Activated T-helper 1 cell treated with anti-CD3 and anti-CD28 coated beads, Interleukin-12 subunit alpha, Interleukin-12 subunit beta, Interleukin-2, Interleukin-4 antibody, amounts not matched to agents 30 ng/mL and 10 ng/mL and 1 ng/mL, durations not matched to agents 14 hours and 24 hours and 36 hours (primary cell): ENCODE measurements at regions not wholly inside any gene's neighbourhood (a gene's known extent, or its start where the extent isn't known, plus 50 kb on each side); places are given as distances from the start of the nearest gene placed in this dataset.

Experiments used
- DNase-seq: peaks from one replicate; pipeline ENCODE4 v3.0.0; 2021; ENCODE audit warnings: low spot score
- H3K27ac Mint-ChIP-seq: one replicate; pipeline ENCODE4 v1.8.0; 2021; ENCODE audit warnings: mild to moderate bottlenecking, mixed read lengths
- H3K27me3 Mint-ChIP-seq: one replicate; pipeline ENCODE4 v1.8.0; 2022; ENCODE audit warnings: mild to moderate bottlenecking, moderate library complexity, mixed read lengths; ENCODE audit not compliant: insufficient read depth
- H3K36me3 Mint-ChIP-seq: one replicate; pipeline ENCODE4 v1.8.0; 2021; ENCODE audit warnings: low read depth, mixed read lengths
- H3K4me1 Mint-ChIP-seq: one replicate; pipeline ENCODE4 v1.8.0; 2021; ENCODE audit warnings: low read depth, mixed read lengths
- H3K4me3 Mint-ChIP-seq: one replicate; pipeline ENCODE4 v1.8.0; 2021; ENCODE audit warnings: mild to moderate bottlenecking, moderate library complexity, mixed read lengths
- H3K9me3 Mint-ChIP-seq: one replicate; pipeline ENCODE4 v1.8.0; 2021; ENCODE audit warnings: mixed read lengths
- intact Hi-C: fragments of 100-400 bp; cut with micrococcal nuclease; formaldehyde crosslinking; loops from one replicate; pipeline ENCODE4 v1.15.1; 2024

GRCh38 chr13:103284466-103284865, 218.2 kb upstream of the SLC10A2 start:
- H3K27ac Mint-ChIP-seq: no peak overlapping the region
- H3K4me3 Mint-ChIP-seq: no peak overlapping the region
- peaks cover 4% of the 10 kb centered on the region for H3K27me3 Mint-ChIP-seq
- H3K4me1 Mint-ChIP-seq: no peaks in the 10 kb centered on the region
- no peaks in the 10 kb centered on the region for H3K36me3 Mint-ChIP-seq
- intact Hi-C loops: no loop called here
- DNase-seq: no peak
- no peaks in the 10 kb centered on the region for H3K9me3 Mint-ChIP-seq

- Mint-ChIP-seq H3K4me3 (no peak overlapping the region), H3K36me3 (no peaks in the 10 kb centered on the region), H3K27ac (no peak overlapping the region), H3K9me3 (no peaks in the 10 kb centered on the region), H3K4me1 (no peaks in the 10 kb centered on the region), H3K27me3 (peaks cover 4% of the 10 kb centered on the region)
- no peak for DNase-seq
- intact Hi-C loops: no loop called here
These were observed 217.2 kb upstream of the SLC10A2 start for GRCh38 chr13:103283451-103283820.

DNA sequence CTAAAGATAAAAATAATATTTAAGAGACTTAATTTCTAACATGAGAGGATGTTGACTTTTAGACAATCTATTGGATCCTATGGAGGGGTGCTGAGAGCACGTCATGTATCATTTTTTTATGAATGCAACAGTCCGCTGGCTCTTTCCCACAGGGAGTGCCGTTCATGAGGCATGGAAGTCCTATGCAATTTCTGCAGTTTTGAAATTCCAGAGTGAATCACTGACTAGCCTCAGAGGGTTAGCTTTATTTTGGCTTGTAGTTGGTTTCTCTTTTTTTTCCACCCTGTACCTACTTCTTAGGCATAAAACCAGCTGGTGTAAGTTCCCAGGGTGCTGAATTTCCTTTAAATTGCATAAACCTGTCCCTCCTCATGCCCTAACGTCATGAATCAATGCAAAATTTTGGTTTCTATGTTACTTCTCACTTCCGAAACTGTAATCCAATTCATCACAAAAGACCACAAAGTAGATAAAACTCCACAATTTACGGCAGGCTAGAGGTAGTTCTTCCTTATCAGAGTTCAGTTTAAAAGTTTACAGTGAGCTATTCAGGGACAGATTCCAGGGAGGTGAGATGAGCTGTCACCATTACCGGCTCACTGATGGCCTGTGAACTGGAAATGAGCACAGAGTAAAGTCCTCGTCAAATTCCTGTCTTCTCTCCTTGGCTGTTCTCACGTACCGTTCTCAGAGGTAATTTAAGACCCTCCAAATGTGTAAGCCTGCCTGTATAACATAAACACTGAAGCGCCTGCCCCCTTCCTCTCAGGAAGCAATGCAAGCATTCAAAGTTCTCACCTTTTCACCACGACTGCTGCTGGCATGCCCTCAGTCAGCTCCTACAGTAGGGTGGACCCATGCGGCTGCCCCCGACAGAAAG, 216.6 kb upstream of the SLC10A2 start:
- intact Hi-C loops: no loop called here
- no peak overlapping the region for H3K27ac Mint-ChIP-seq
- H3K4me3 Mint-ChIP-seq: no peak overlapping the region
- H3K36me3 Mint-ChIP-seq: no peaks in the 10 kb centered on the region
- peaks cover 4% of the 10 kb centered on the region for H3K27me3 Mint-ChIP-seq
- DNase-seq: no peak
- no peaks in the 10 kb centered on the region for H3K9me3 Mint-ChIP-seq
- H3K4me1 Mint-ChIP-seq: no peaks in the 10 kb centered on the region

DNA sequence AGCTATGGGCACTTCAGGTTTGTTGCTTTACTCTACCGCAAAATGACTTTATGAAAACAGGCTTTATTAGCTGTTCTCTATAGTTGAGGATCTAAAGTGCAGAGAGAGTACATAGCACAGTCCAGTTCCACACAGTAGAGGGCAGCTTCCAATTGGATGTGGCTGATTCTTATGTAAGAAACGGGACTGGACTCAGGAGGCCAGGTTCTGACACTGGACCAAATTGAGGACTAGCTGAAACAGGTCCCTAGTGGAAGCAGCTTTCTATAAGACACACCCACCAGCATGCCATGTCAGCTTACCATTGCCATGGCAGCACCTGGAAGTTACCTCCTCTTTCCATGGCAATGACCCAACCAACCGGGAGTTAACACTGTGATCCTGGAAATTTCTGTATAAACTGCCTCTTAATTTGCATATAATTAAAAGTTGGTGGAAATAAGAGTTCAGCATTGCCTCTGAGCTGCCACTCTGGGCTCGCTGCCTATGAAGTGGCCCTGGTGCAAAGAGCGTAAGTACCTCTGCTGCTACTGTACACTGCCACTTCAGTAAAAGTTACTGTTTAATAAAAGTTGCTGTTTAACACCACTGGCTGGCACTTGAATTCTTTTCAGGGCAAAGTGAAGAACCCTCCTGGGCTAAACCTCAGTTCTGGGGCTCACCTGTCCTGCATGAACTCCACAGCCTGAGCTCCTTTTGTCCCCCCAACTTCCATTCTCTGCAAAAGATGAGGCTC, 211.9 kb upstream of the SLC10A2 start:
- no peak for DNase-seq
- Mint-ChIP-seq H3K9me3 (no peaks in the 10 kb centered on the region), H3K27me3 (peaks cover under 1% of the 10 kb centered on the region), H3K36me3 (no peaks in the 10 kb centered on the region), H3K27ac (no peak overlapping the region), H3K4me3 (no peak overlapping the region), H3K4me1 (no peaks in the 10 kb centered on the region)
- intact Hi-C loops: no loop called here

DNA sequence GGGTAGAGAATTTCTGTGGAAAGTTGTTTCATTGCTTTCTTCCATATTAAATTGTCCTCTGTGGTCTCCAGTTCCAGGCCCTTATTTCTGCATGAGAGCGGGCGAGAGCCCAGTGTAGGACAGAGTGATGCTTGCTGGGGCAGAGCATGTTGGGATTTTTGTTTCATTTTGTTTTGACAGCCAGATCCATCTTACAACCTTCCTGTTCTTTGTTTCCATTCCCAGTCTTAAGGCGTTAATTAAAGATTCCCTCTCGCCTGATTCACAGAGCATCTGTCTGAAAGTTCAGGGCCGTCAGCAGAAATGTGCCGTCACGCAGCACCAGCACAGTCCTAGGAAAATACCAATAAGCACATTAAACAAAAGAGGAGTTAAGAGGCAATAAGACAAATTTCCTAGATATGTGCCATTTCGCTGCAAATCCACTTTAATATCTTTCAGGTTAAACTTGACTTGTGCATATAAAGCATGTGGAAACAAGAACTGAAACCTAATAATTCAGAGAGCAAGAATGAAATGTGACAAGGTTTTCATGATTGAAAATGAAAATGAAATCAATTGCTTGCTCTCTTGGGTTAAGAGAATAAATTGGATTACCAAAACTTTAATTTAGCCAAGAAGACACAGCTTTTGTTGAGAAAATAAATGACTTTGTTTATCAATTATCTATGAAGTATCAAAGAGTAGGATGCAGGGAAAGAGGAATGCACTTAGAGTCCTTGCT, 210.7 kb upstream of the SLC10A2 start:
- intact Hi-C loops: no loop called here
- no peaks in the 10 kb centered on the region for H3K4me1 Mint-ChIP-seq
- H3K9me3 Mint-ChIP-seq: no peaks in the 10 kb centered on the region
- DNase-seq: no peak
- no peaks in the 10 kb centered on the region for H3K27me3 Mint-ChIP-seq
- H3K27ac Mint-ChIP-seq: no peak overlapping the region
- no peaks in the 10 kb centered on the region for H3K36me3 Mint-ChIP-seq
- H3K4me3 Mint-ChIP-seq: no peak overlapping the region

GRCh38 chr13:103275722-103276121, 209.5 kb upstream of the SLC10A2 start:
- intact Hi-C loops: no loop called here
- H3K36me3 Mint-ChIP-seq: no peaks in the 10 kb centered on the region
- H3K4me3 Mint-ChIP-seq: no peak overlapping the region
- H3K27me3 Mint-ChIP-seq: no peaks in the 10 kb centered on the region
- H3K27ac Mint-ChIP-seq: no peak overlapping the region
- no peaks in the 10 kb centered on the region for H3K4me1 Mint-ChIP-seq
- no peaks in the 10 kb centered on the region for H3K9me3 Mint-ChIP-seq
- DNase-seq: no peak

GRCh38 chr13:103275081-103275480, 208.9 kb upstream of the SLC10A2 start:
- Mint-ChIP-seq H3K27ac (no peak overlapping the region), H3K9me3 (no peaks in the 10 kb centered on the region), H3K36me3 (no peaks in the 10 kb centered on the region), H3K4me3 (no peak overlapping the region), H3K4me1 (no peaks in the 10 kb centered on the region), H3K27me3 (no peaks in the 10 kb centered on the region)
- no peak for DNase-seq
- intact Hi-C loops: no loop called here

- Mint-ChIP-seq H3K27ac (no peak overlapping the region), H3K36me3 (no peaks in the 10 kb centered on the region), H3K27me3 (no peaks in the 10 kb centered on the region), H3K4me3 (no peak overlapping the region), H3K9me3 (no peaks in the 10 kb centered on the region), H3K4me1 (no peaks in the 10 kb centered on the region)
- DNase-seq: no peak
- intact Hi-C loops: no loop called here
These were observed 207.6 kb upstream of the SLC10A2 start for GRCh38 chr13:103273825-103274224.

GRCh38 chr13:103272770-103273169, 206.6 kb upstream of the SLC10A2 start:
- Mint-ChIP-seq H3K36me3 (no peaks in the 10 kb centered on the region), H3K9me3 (no peaks in the 10 kb centered on the region), H3K4me3 (no peak overlapping the region), H3K27ac (no peak overlapping the region), H3K27me3 (no peaks in the 10 kb centered on the region), H3K4me1 (no peaks in the 10 kb centered on the region)
- intact Hi-C loops: no loop called here
- DNase-seq: no peak

DNA sequence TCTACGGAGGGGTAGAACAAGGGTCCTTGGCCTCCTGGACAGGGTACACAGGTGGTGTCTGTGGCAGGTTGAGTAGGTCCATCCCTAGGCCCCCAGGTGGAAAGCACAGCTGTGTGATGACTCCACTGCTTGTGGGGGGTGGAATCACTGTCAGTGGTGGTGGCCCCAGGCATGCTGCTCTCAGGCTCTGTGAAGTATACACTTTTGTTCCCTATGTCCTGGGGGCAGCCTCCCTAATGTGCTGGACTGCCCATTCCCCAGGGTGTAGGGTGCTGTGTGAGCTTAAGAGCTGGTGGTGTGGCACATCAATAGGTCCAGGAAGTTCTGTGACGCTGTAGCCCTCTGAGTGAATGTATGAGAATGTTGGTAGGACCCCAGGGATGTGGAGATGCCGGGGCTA, 197.2 kb upstream of the SLC10A2 start:
- Mint-ChIP-seq H3K4me3 (no peak overlapping the region), H3K27ac (no peak overlapping the region), H3K4me1 (no peaks in the 10 kb centered on the region), H3K27me3 (no peaks in the 10 kb centered on the region), H3K9me3 (peaks cover 3% of the 10 kb centered on the region), H3K36me3 (no peaks in the 10 kb centered on the region)
- no peak for DNase-seq
- intact Hi-C loops: no loop called here

DNA sequence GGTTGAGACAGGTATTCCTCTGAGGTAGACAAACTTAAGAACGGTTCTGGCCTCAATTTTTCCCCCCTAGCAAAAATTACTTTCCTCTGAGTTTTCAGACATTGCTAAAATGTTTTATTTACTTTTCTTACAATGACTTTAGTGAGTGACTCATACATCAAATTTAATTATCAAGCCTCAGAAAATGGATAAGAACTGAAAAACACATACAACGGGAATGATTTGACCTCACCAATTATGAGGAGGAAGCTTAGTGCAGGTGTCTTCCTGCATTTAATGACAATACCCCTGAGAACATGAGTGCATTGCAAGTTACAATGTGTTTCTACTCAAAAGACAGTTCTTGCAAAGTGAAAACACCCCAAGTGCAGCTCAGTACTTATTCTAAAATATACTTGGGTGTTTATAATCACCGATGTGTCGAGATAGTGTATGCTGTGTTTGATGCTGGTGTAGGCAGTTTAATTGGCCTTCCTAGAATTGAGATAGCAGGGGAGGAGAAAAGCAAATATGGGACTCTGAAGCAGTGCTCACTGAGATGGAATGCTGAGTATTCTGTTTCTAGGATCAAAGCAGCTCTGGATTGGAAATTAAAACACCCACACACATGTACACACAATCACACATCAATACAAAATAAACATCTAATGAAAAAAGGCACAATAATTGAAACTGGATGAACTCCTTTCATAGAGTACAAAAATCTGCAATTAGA, 189.5 kb upstream of the SLC10A2 start:
- Mint-ChIP-seq H3K27me3 (no peaks in the 10 kb centered on the region), H3K36me3 (no peaks in the 10 kb centered on the region), H3K4me1 (no peaks in the 10 kb centered on the region), H3K4me3 (no peak overlapping the region), H3K9me3 (peaks cover 4% of the 10 kb centered on the region), H3K27ac (no peak overlapping the region)
- DNase-seq: no peak
- intact Hi-C loops: no loop called here

- DNase-seq: no peak
- no peak overlapping the region for H3K4me3 Mint-ChIP-seq
- no peaks in the 10 kb centered on the region for H3K27me3 Mint-ChIP-seq
- peaks cover 7% of the 10 kb centered on the region for H3K9me3 Mint-ChIP-seq
- intact Hi-C loops: no loop called here
- H3K27ac Mint-ChIP-seq: no peak overlapping the region
- no peaks in the 10 kb centered on the region for H3K36me3 Mint-ChIP-seq
- no peaks in the 10 kb centered on the region for H3K4me1 Mint-ChIP-seq
These were observed 183.9 kb upstream of the SLC10A2 start for GRCh38 chr13:103250071-103250470.
